BLaER1 treated with 17β-estradiol and CSF1 and Interleukin-3, amounts not matched to agents 10 nM and 100 nM (cell line): ENCODE measurements at regions not wholly inside any gene's neighbourhood (a gene's known extent, or its start where the extent isn't known, plus 50 kb on each side); places are given as distances from the start of the nearest gene placed in this dataset.

Source experiments
- H3K27ac ChIP-seq, 11 experiments: shearing (Covaris generic); formaldehyde crosslinking; 2 replicates each; pipeline ENCODE4 v1.8.1; 2022
- H3K27me3 ChIP-seq, 11 experiments: shearing (Covaris generic); formaldehyde crosslinking; 2 replicates each; pipeline ENCODE4 v1.8.1; 2022
- H3K36me3 ChIP-seq, 11 experiments: shearing (Covaris generic); formaldehyde crosslinking; 2 replicates each; pipeline ENCODE4 v1.8.1; 2022
- H3K4me1 ChIP-seq, 10 experiments: shearing (Covaris generic); formaldehyde crosslinking; 2 replicates each; pipeline ENCODE4 v1.8.1; 2022
- H3K4me2 ChIP-seq, 11 experiments: shearing (Covaris generic); formaldehyde crosslinking; 2 replicates each; pipeline ENCODE4 v1.8.1; 2022
- H3K4me3 ChIP-seq, 10 experiments: shearing (Covaris generic); formaldehyde crosslinking; 2 replicates each; pipeline ENCODE4 v1.8.1; 2022
- H3K9ac ChIP-seq, 11 experiments: shearing (Covaris generic); formaldehyde crosslinking; 2 replicates each; pipeline ENCODE4 v1.8.1; 2022
- H3K9me3 ChIP-seq, 11 experiments: shearing (Covaris generic); formaldehyde crosslinking; replicated peaks in 1 of 11; 2 replicates each; pipeline ENCODE4 v1.8.1; 2022
- H4K20me1 ChIP-seq, 11 experiments: shearing (Covaris generic); formaldehyde crosslinking; 2 replicates each; pipeline ENCODE4 v1.8.1; 2022
- Cebpa-rat ChIP-seq, 11 experiments: shearing (Covaris generic); IDR thresholded peaks; 2 replicates each; pipeline ENCODE4 v1.8.1; 2022

GRCh38 chr11:116164843-116165242 is 607.9 kb downstream of the BUD13 start:
- Histone ChIP-seq H3K27me3 (no peaks in the 10 kb centered on the region), H3K4me3 (no peak overlapping the region), H3K27ac (no peak overlapping the region), H4K20me1 (no peaks in the 10 kb centered on the region), H3K36me3 (no peaks in the 10 kb centered on the region), H3K4me2 (no peak overlapping the region), H3K4me1 (0 out of 20 replicates have a peak, but pooled peaks cover 0 to 4% (median 0%) of the 10 kb centered on the region in 10 experiments), H3K9me3 (no peaks in the 10 kb centered on the region), H3K9ac (no peak overlapping the region)
- TF ChIP-seq Cebpa-rat (IDR thresholded peaks at IDR 0.05), result no peak

- H3K27me3 ChIP-seq, result no peaks in the 10 kb centered on the region
- H3K9ac ChIP-seq, result no peak overlapping the region
- H3K4me3 ChIP-seq, result no peak overlapping the region
- no peak overlapping the region for H3K27ac ChIP-seq
- no peaks in the 10 kb centered on the region for H3K36me3 ChIP-seq
- no peak overlapping the region for H3K4me2 ChIP-seq
- no peak for TF ChIP-seq Cebpa-rat (IDR thresholded peaks at IDR 0.05)
- no peaks in the 10 kb centered on the region for H3K9me3 ChIP-seq
- no peaks in the 10 kb centered on the region for H4K20me1 ChIP-seq
- 0 out of 20 replicates have a peak, but pooled peaks cover 0 to 4% (median 0%) of the 10 kb centered on the region in 10 experiments for H3K4me1 ChIP-seq
Observed at GRCh38 chr11:116162886-116163230, 609.9 kb downstream of the BUD13 start.

GRCh38 chr11:116162086-116162885 is 610.5 kb downstream of the BUD13 start:
- Histone ChIP-seq H3K4me3 (no peak overlapping the region), H3K9me3 (no peaks in the 10 kb centered on the region), H4K20me1 (no peaks in the 10 kb centered on the region)

GRCh38 chr11:116148645-116149044 is 624.1 kb downstream of the BUD13 start:
- H3K9me3 ChIP-seq, result peaks cover 0 to 17% (median 7%) of the 10 kb centered on the region in 11 experiments; a peak in 9 of 22 replicates
- TF ChIP-seq Cebpa-rat (IDR thresholded peaks at IDR 0.05), result no peak
- H3K4me3 ChIP-seq, result no peak overlapping the region
- no peak overlapping the region for H3K9ac ChIP-seq
- H3K27ac ChIP-seq, result no peak overlapping the region
- H3K36me3 ChIP-seq, result no peaks in the 10 kb centered on the region
- no peaks in the 10 kb centered on the region for H3K27me3 ChIP-seq
- H3K4me1 ChIP-seq, result no peaks in the 10 kb centered on the region
- H3K4me2 ChIP-seq, result no peak overlapping the region
- no peaks in the 10 kb centered on the region for H4K20me1 ChIP-seq

More at GRCh38 chr11:116162086-116162885, 610.5 kb downstream of the BUD13 start:
- no peaks in the 10 kb centered on the region for H3K36me3 ChIP-seq
- TF ChIP-seq Cebpa-rat (IDR thresholded peaks at IDR 0.05), result no peak
- 0 out of 20 replicates have a peak, but pooled peaks cover 0 to 4% (median 0%) of the 10 kb centered on the region in 10 experiments for H3K4me1 ChIP-seq
- no peak overlapping the region for H3K4me2 ChIP-seq
- no peak overlapping the region for H3K27ac ChIP-seq
- no peaks in the 10 kb centered on the region for H3K27me3 ChIP-seq
- no peak overlapping the region for H3K9ac ChIP-seq

- no peaks in the 10 kb centered on the region for H4K20me1 ChIP-seq
- H3K4me3 ChIP-seq, result no peak overlapping the region
- peaks cover 0 to 17% (median 7%) of the 10 kb centered on the region in 11 experiments; a peak in 9 of 22 replicates for H3K9me3 ChIP-seq
- H3K4me1 ChIP-seq, result no peaks in the 10 kb centered on the region
- H3K4me2 ChIP-seq, result no peak overlapping the region
- no peak overlapping the region for H3K9ac ChIP-seq
- no peaks in the 10 kb centered on the region for H3K36me3 ChIP-seq
- no peak overlapping the region for H3K27ac ChIP-seq
- H3K27me3 ChIP-seq, result no peaks in the 10 kb centered on the region
- no peak for TF ChIP-seq Cebpa-rat (IDR thresholded peaks at IDR 0.05)
Observed at GRCh38 chr11:116148056-116148455, 624.7 kb downstream of the BUD13 start.

- no peaks in the 10 kb centered on the region for H3K36me3 ChIP-seq
- no peaks in the 10 kb centered on the region for H3K9me3 ChIP-seq
- TF ChIP-seq Cebpa-rat (IDR thresholded peaks at IDR 0.05), result no peak
- H3K27me3 ChIP-seq, result no peaks in the 10 kb centered on the region
- no peaks in the 10 kb centered on the region for H3K4me1 ChIP-seq
- H3K9ac ChIP-seq, result no peak overlapping the region
- H3K4me2 ChIP-seq, result no peak overlapping the region
- no peak overlapping the region for H3K4me3 ChIP-seq
- no peak overlapping the region for H3K27ac ChIP-seq
- H4K20me1 ChIP-seq, result no peaks in the 10 kb centered on the region
Observed at GRCh38 chr11:116145187-116145865, 627.5 kb downstream of the BUD13 start.

GRCh38 chr11:116144387-116144958 is 628.3 kb downstream of the BUD13 start:
- Histone ChIP-seq H3K9me3 (no peaks in the 10 kb centered on the region), H3K4me1 (no peaks in the 10 kb centered on the region), H3K27me3 (no peaks in the 10 kb centered on the region), H4K20me1 (no peaks in the 10 kb centered on the region), H3K9ac (no peak overlapping the region), H3K4me2 (no peak overlapping the region), H3K27ac (no peak overlapping the region), H3K36me3 (no peaks in the 10 kb centered on the region), H3K4me3 (no peak overlapping the region)
- no peak for TF ChIP-seq Cebpa-rat (IDR thresholded peaks at IDR 0.05)

GRCh38 chr11:116138280-116138679 is 634.1 kb upstream of the CADM1 start:
- TF ChIP-seq Cebpa-rat (IDR thresholded peaks at IDR 0.05), result no peak
- Histone ChIP-seq H3K4me1 (peaks cover 6 to 11% (median 8%) of the 10 kb centered on the region in 10 experiments; a peak in 19 of 20 replicates), H4K20me1 (no peaks in the 10 kb centered on the region), H3K27me3 (no peaks in the 10 kb centered on the region), H3K27ac (no peak overlapping the region), H3K4me3 (no peak overlapping the region), H3K4me2 (no peak overlapping the region), H3K9ac (no peak overlapping the region), H3K36me3 (no peaks in the 10 kb centered on the region), H3K9me3 (no peaks in the 10 kb centered on the region)

GRCh38 chr11:116137753-116138152 is 633.5 kb upstream of the CADM1 start:
- H3K4me3 ChIP-seq, result no peak overlapping the region
- H3K4me1 ChIP-seq, result peaks cover 6 to 11% (median 8%) of the 10 kb centered on the region in 10 experiments; a peak in 19 of 20 replicates
- no peak overlapping the region for H3K27ac ChIP-seq
- no peaks in the 10 kb centered on the region for H3K36me3 ChIP-seq
- H3K9me3 ChIP-seq, result no peaks in the 10 kb centered on the region
- H3K27me3 ChIP-seq, result no peaks in the 10 kb centered on the region
- H3K9ac ChIP-seq, result no peak overlapping the region
- H3K4me2 ChIP-seq, result peak overlapping the region in 8 of 11 experiments; percentile 50 to 72 (median 62); a peak in 12 of 22 replicates
- no peaks in the 10 kb centered on the region for H4K20me1 ChIP-seq
- no peak for TF ChIP-seq Cebpa-rat (IDR thresholded peaks at IDR 0.05)
